SH-SY5Y (cell line): ENCODE measurements at regions not wholly inside any gene's neighbourhood (a gene's known extent, or its start where the extent isn't known, plus 50 kb on each side); places are given as distances from the start of the nearest gene placed in this dataset.

Experiments used
- GATA2 ChIP-seq: IDR thresholded peaks from 2 replicates; pipeline ENCODE4 v1.6.1; 2011; ENCODE audit warnings: mild to moderate bottlenecking, low read depth, low read length
- GATA3 ChIP-seq: IDR thresholded peaks from 2 replicates; pipeline ENCODE4 v1.6.1; 2011; ENCODE audit warnings: low read depth, mild to moderate bottlenecking, low read length, moderate library complexity

GRCh38 chr17:77620282-77620681 is 338.2 kb upstream of the TNRC6C start:
- TF ChIP-seq GATA3, result no peak
- TF ChIP-seq GATA2, result no peak
